Spleen (tissue), 11 donors: ENCODE measurements at regions not wholly inside any gene's neighbourhood (a gene's known extent, or its start where the extent isn't known, plus 50 kb on each side); places are given as distances from the start of the nearest gene placed in this dataset.

Experiments used
- DNase-seq: peaks from one replicate; pipeline ENCODE4 v3.0.0-alpha.2; 2020
- H3K27ac ChIP-seq, 8 donors: fragments of 200-600 bp; sonication (generic) in 7 of 8; 1 replicate in 4 of 8; 2 replicates in 4 of 8; pipeline versions ENCODE4 v1.5.0 to v1.8.0; 2016 to 2021; ENCODE audit warnings: inconsistent platforms in 4 of 8, mild to moderate bottlenecking in 4 of 8, moderate library complexity in 1 of 8
- H3K27me3 ChIP-seq, 7 donors: fragments of 200-600 bp; sonication (generic) in 6 of 7; replicated peaks in 1 of 7; 1 replicate in 4 of 7; 2 replicates in 3 of 7; pipeline versions ENCODE4 v1.5.0 to v1.8.0; 2016 to 2021; ENCODE audit warnings: inconsistent platforms in 3 of 7, mild to moderate bottlenecking in 1 of 7
- H3K36me3 ChIP-seq, 6 donors: fragments of 200-600 bp; sonication (generic) in 5 of 6; 1 replicate in 4 of 6; 2 replicates in 2 of 6; pipeline versions ENCODE4 v1.5.0 to v1.8.0; 2016 to 2021; ENCODE audit warnings: inconsistent platforms in 2 of 6
- H3K4me1 ChIP-seq, 6 donors: fragments of 200-600 bp; sonication (generic) in 5 of 6; 1 replicate in 3 of 6; 2 replicates in 3 of 6; pipeline versions ENCODE4 v1.5.0 to v1.8.0; 2016 to 2021; ENCODE audit warnings: inconsistent platforms in 3 of 6
- H3K4me3 ChIP-seq, 8 donors: fragments of 200-600 bp; sonication (generic) in 7 of 8; 1 replicate in 4 of 8; 2 replicates in 4 of 8; pipeline versions ENCODE4 v1.5.0 to v1.8.0; 2016 to 2021; ENCODE audit warnings: inconsistent platforms in 4 of 8, mild to moderate bottlenecking in 4 of 8, moderate library complexity in 2 of 8
- H3K9me3 ChIP-seq, 8 donors: fragments of 200-600 bp; sonication (generic) in 7 of 8; 1 replicate in 4 of 8; 2 replicates in 4 of 8; pipeline versions ENCODE4 v1.5.0 to v1.8.0; 2016 to 2021; ENCODE audit warnings: inconsistent platforms in 4 of 8
- POLR2A ChIP-seq, 3 donors: fragments of 450-650 bp; IDR thresholded peaks; one replicate each; pipeline ENCODE4 v1.5.1; 2017; ENCODE audit warnings: antibody characterized with exemption in 3 of 3, mild to moderate bottlenecking in 1 of 3
- POLR2AphosphoS5 ChIP-seq, 3 donors: sonication (generic); formaldehyde crosslinking; IDR thresholded peaks; one replicate each; pipeline ENCODE4 v1.5.1; 2017; ENCODE audit warnings: antibody characterized with exemption in 3 of 3
- WGBS, 5 donors: extraction: QIAGEN DNeasy Blood & Tissue Kit in 3 of 5; methylation state at CpG; one replicate each; pipeline versions ENCODE4 v1.1.5 to v1.1.7; 2013 to 2018; 5-methylcytosine and 5-hydroxymethylcytosine counted together
- intact Hi-C: fragments of 100-400 bp; cut with DNase I; formaldehyde crosslinking; loops from one replicate; pipeline ENCODE4 v1.15.0; 2023; ENCODE audit warnings: low total_unique reads
- TF ChIP-seq, protein P1 (sequence below), 11 experiments: fragments of 200-600 bp in 7 of 11; fragments of 450-650 bp in 4 of 11; sonication (generic) in 4 of 11; IDR thresholded peaks in 8 of 11; conservative IDR thresholded peaks in 3 of 11; 1 replicate in 7 of 11; 2 replicates in 4 of 11; pipeline versions ENCODE4 v1.4.0 to v1.8.0; 2016 to 2021; ENCODE audit warnings: antibody characterized with exemption in 11 of 11, inconsistent platforms in 4 of 11, mild to moderate bottlenecking in 1 of 11
- donor health status: healthy with polysubstance abuse.
- donor health status: DM: no; HTN: no; CAD: no; lungs with moderate emphysema.
- donor health status: DM: no; HTN: no; CAD: no.
- donor health status: Bipolar disorder and iron deficiency.
- donor health status: healthy.
- donor health status: DM: no; HTN: no; CAD: no.
- donor health status: DM: yes; HTN: yes; CAD: no.

DNA sequence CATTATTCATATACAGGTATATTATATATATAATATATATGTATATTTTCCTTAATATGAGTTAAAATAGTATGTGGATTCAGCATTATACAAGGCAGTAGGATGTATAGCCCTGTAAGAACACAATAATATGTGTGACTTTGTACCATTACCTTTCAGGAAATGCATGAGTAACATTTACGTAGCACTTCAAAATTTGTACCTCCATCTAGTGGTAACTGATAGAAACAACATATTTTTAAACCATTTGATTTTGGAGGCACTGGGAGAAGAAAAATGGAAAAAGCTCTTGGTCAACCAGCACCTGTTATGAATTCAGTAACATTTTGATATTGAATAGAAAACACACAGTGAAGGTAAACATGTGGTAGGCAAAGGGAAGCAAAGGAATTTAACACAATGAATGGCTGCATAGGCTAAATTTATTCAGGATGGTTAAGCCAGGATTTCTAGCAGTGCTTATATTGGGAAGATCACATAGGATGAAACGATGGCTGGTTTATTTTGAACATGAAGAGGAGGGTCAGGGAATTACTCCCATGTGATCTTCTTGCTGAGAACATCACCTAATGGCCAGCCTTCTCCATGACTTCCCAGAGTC is 565.5 kb downstream of the CCDC85A start:
- intact Hi-C loops = loop anchor here (10.0 kb wide), 1 partner anchor 564 kb away; the partner anchor contains the start of gene CCDC85A
- H3K4me1 ChIP-seq = no peaks in the 10 kb centered on the region
- WGBS, 5 donors = 23 to 33% (median 28%) methylated on average over 2 of the region's 2 CpGs
- no peak overlapping the region for H3K27ac ChIP-seq
- H3K4me3 ChIP-seq = no peak overlapping the region
- no peak for DNase-seq
- TF ChIP-seq POLR2A (IDR thresholded peaks at IDR 0.05) (no peak), POLR2AphosphoS5 (IDR thresholded peaks at IDR 0.05) (no peak)
- TF ChIP-seq, protein P1, sequence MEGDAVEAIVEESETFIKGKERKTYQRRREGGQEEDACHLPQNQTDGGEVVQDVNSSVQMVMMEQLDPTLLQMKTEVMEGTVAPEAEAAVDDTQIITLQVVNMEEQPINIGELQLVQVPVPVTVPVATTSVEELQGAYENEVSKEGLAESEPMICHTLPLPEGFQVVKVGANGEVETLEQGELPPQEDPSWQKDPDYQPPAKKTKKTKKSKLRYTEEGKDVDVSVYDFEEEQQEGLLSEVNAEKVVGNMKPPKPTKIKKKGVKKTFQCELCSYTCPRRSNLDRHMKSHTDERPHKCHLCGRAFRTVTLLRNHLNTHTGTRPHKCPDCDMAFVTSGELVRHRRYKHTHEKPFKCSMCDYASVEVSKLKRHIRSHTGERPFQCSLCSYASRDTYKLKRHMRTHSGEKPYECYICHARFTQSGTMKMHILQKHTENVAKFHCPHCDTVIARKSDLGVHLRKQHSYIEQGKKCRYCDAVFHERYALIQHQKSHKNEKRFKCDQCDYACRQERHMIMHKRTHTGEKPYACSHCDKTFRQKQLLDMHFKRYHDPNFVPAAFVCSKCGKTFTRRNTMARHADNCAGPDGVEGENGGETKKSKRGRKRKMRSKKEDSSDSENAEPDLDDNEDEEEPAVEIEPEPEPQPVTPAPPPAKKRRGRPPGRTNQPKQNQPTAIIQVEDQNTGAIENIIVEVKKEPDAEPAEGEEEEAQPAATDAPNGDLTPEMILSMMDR (IDR thresholded peaks at IDR 0.05 in 8 of 11, conservative IDR thresholded peaks at IDR 0.05 in 3 of 11) = peak in 6 of 11 experiments; percentile 12 to 38 (median 29)
- no peaks in the 10 kb centered on the region for H3K27me3 ChIP-seq
- H3K9me3 ChIP-seq = no peaks in the 10 kb centered on the region
- H3K36me3 ChIP-seq = no peaks in the 10 kb centered on the region

GRCh38 chr2:56753182-56753581 is 569.4 kb downstream of the CCDC85A start:
- no peaks in the 10 kb centered on the region for H3K9me3 ChIP-seq
- intact Hi-C loops = no loop called here
- no peak for DNase-seq
- no peaks in the 10 kb centered on the region for H3K4me1 ChIP-seq
- no peak overlapping the region for H3K27ac ChIP-seq
- TF ChIP-seq POLR2A (IDR thresholded peaks at IDR 0.05) = no peak
- no peak for TF ChIP-seq POLR2AphosphoS5 (IDR thresholded peaks at IDR 0.05)
- TF ChIP-seq, protein P1 (IDR thresholded peaks at IDR 0.05 in 8 of 11, conservative IDR thresholded peaks at IDR 0.05 in 3 of 11) = no peak
- H3K36me3 ChIP-seq = no peaks in the 10 kb centered on the region
- no peaks in the 10 kb centered on the region for H3K27me3 ChIP-seq
- H3K4me3 ChIP-seq = no peak overlapping the region
- 71 to 100% (median 88%) methylated on average over 1 of the region's 1 CpG for WGBS, 5 donors

DNA sequence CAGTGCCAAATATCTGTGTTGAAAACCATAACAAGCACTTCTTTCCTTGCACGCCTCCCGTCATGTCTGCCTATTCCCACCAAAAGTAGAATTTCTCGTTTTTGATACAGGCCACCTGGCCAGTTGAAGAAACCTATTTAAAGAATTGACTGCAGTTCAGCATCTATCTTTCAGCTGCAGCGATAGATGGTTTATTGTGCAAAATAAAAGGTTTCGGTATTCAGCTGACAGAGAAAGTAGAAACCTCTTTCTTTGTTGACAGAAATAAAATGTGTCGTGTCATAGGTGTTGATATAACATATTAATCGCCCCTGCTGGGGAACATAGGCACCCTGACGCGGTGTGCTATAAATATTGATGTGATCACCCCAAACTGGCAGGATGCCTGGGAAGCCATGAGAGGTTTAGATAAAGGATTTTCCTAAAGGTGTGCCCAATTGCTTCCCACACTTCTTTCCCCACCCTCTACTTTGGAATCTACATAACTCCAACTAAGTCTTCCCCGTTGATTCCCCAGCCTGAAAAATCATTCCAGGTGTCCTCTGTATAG is 570.4 kb downstream of the CCDC85A start:
- Histone ChIP-seq H3K27me3 (no peaks in the 10 kb centered on the region), H3K27ac (no peak overlapping the region), H3K4me1 (no peaks in the 10 kb centered on the region), H3K36me3 (no peaks in the 10 kb centered on the region), H3K4me3 (no peak overlapping the region), H3K9me3 (peaks cover 0 to 5% (median 0%) of the 10 kb centered on the region in 8 donors)
- TF ChIP-seq, protein P1 (IDR thresholded peaks at IDR 0.05 in 8 of 11, conservative IDR thresholded peaks at IDR 0.05 in 3 of 11) = no peak
- TF ChIP-seq POLR2A (IDR thresholded peaks at IDR 0.05) = no peak
- TF ChIP-seq POLR2AphosphoS5 (IDR thresholded peaks at IDR 0.05) = no peak
- 77 to 85% (median 79%) methylated on average over 10 of the region's 10 CpGs for WGBS, 5 donors
- DNase-seq = no peak
- intact Hi-C loops = no loop called here

- H3K4me1 ChIP-seq = no peaks in the 10 kb centered on the region
- H3K4me3 ChIP-seq = no peak overlapping the region
- no peaks in the 10 kb centered on the region for H3K36me3 ChIP-seq
- H3K27me3 ChIP-seq = no peaks in the 10 kb centered on the region
- no peak for DNase-seq
- TF ChIP-seq POLR2AphosphoS5 (IDR thresholded peaks at IDR 0.05) (no peak), POLR2A (IDR thresholded peaks at IDR 0.05) (no peak)
- TF ChIP-seq, protein P1 (IDR thresholded peaks at IDR 0.05 in 8 of 11, conservative IDR thresholded peaks at IDR 0.05 in 3 of 11) = no peak
- H3K27ac ChIP-seq = no peak overlapping the region
- peaks cover 0 to 8% (median 0%) of the 10 kb centered on the region in 8 donors for H3K9me3 ChIP-seq
- intact Hi-C loops = no loop called here
- WGBS, 5 donors = 67 to 82% (median 78%) methylated on average over 1 of the region's 1 CpG
Measured at GRCh38 chr2:56754627-56755026, 570.8 kb downstream of the CCDC85A start.
